ENCODE measurements at regions not wholly inside any gene's neighbourhood (a gene's known extent, or its start where the extent isn't known, plus 50 kb on each side); places are given as distances from the start of the nearest gene placed in this dataset.

GRCh38 chr11:90775567-90776165 lies 552.8 kb upstream of the CHORDC1 start:
- H3K9me3 Mint-ChIP-seq, result peaks cover 31% of the 10 kb centered on the region
- H3K4me3 Mint-ChIP-seq (ENCODE audit: low read depth), result no peak overlapping the region
- no peaks in the 10 kb centered on the region for H3K36me3 Mint-ChIP-seq (ENCODE audit: low read depth)
- intact Hi-C loops (cut with micrococcal nuclease), result no loop called here
- no peaks in the 10 kb centered on the region for H3K4me1 Mint-ChIP-seq (ENCODE audit: low read depth)
- H3K27ac Mint-ChIP-seq, result no peak overlapping the region
- H3K27me3 Mint-ChIP-seq (ENCODE audit: low read depth), result no peaks in the 10 kb centered on the region
- DNase-seq (ENCODE audit: low spot score), result no peak

- Mint-ChIP-seq H3K9me3 (peaks cover 26% of the 10 kb centered on the region), H3K27me3 (ENCODE audit: low read depth) (no peaks in the 10 kb centered on the region), H3K36me3 (ENCODE audit: low read depth) (no peaks in the 10 kb centered on the region), H3K27ac (no peak overlapping the region), H3K4me1 (ENCODE audit: low read depth) (no peaks in the 10 kb centered on the region), H3K4me3 (ENCODE audit: low read depth) (no peak overlapping the region)
- no peak for DNase-seq (ENCODE audit: low spot score)
- intact Hi-C loops (cut with micrococcal nuclease), result no loop called here
Observed at GRCh38 chr11:90774727-90775566, 552.1 kb upstream of the CHORDC1 start.

GRCh38 chr11:90770007-90770406 lies 547.2 kb upstream of the CHORDC1 start:
- H3K27ac Mint-ChIP-seq, result no peak overlapping the region
- no peaks in the 10 kb centered on the region for H3K4me1 Mint-ChIP-seq (ENCODE audit: low read depth)
- no peak overlapping the region for H3K4me3 Mint-ChIP-seq (ENCODE audit: low read depth)
- no peaks in the 10 kb centered on the region for H3K27me3 Mint-ChIP-seq (ENCODE audit: low read depth)
- peaks cover 13% of the 10 kb centered on the region for H3K9me3 Mint-ChIP-seq
- intact Hi-C loops (cut with micrococcal nuclease), result no loop called here
- H3K36me3 Mint-ChIP-seq (ENCODE audit: low read depth), result no peaks in the 10 kb centered on the region
- DNase-seq (ENCODE audit: low spot score), result no peak

- Mint-ChIP-seq H3K27me3 (ENCODE audit: low read depth) (no peaks in the 10 kb centered on the region), H3K9me3 (peaks cover 4% of the 10 kb centered on the region), H3K4me1 (ENCODE audit: low read depth) (no peaks in the 10 kb centered on the region), H3K4me3 (ENCODE audit: low read depth) (no peak overlapping the region), H3K36me3 (ENCODE audit: low read depth) (no peaks in the 10 kb centered on the region), H3K27ac (no peak overlapping the region)
- DNase-seq (ENCODE audit: low spot score), result no peak
- intact Hi-C loops (cut with micrococcal nuclease), result no loop called here
Observed at GRCh38 chr11:90766121-90766520, 543.3 kb upstream of the CHORDC1 start.

GRCh38 chr11:90764691-90765090 lies 541.8 kb upstream of the CHORDC1 start:
- H3K9me3 Mint-ChIP-seq, result no peaks in the 10 kb centered on the region
- no peaks in the 10 kb centered on the region for H3K36me3 Mint-ChIP-seq (ENCODE audit: low read depth)
- H3K27ac Mint-ChIP-seq, result no peak overlapping the region
- H3K27me3 Mint-ChIP-seq (ENCODE audit: low read depth), result no peaks in the 10 kb centered on the region
- H3K4me1 Mint-ChIP-seq (ENCODE audit: low read depth), result no peaks in the 10 kb centered on the region
- intact Hi-C loops (cut with micrococcal nuclease), result no loop called here
- H3K4me3 Mint-ChIP-seq (ENCODE audit: low read depth), result no peak overlapping the region
- no peak for DNase-seq (ENCODE audit: low spot score)

GRCh38 chr11:90757849-90758494 lies 535.1 kb upstream of the CHORDC1 start:
- Mint-ChIP-seq H3K4me1 (ENCODE audit: low read depth) (no peaks in the 10 kb centered on the region), H3K4me3 (ENCODE audit: low read depth) (no peak overlapping the region), H3K27ac (no peak overlapping the region), H3K36me3 (ENCODE audit: low read depth) (no peaks in the 10 kb centered on the region), H3K27me3 (ENCODE audit: low read depth) (no peaks in the 10 kb centered on the region), H3K9me3 (peaks cover 9% of the 10 kb centered on the region)
- intact Hi-C loops (cut with micrococcal nuclease), result no loop called here
- DNase-seq (ENCODE audit: low spot score), result no peak

DNA sequence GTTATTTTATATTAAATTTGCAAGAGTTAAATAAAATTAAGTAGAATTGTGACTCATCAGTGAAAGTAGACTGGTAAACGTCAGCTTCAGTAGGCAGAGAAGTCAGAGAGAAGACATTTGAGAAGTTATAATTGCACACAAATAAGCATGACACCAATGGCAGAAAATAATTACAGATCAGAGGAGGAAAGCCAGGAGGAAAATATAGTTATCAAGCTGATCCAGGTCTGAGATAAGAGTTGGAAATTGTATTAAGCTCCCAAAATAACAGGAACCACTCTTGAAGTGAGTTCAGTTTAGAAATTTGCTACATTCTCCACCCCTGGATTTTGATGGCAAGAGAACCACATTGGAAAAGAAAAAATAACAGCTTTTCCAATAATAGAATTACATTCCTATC lies 533.8 kb upstream of the CHORDC1 start:
- no peak for DNase-seq (ENCODE audit: low spot score)
- Mint-ChIP-seq H3K27ac (no peak overlapping the region), H3K9me3 (peaks cover 17% of the 10 kb centered on the region), H3K36me3 (ENCODE audit: low read depth) (no peaks in the 10 kb centered on the region), H3K4me3 (ENCODE audit: low read depth) (no peak overlapping the region), H3K4me1 (ENCODE audit: low read depth) (no peaks in the 10 kb centered on the region), H3K27me3 (ENCODE audit: low read depth) (no peaks in the 10 kb centered on the region)
- intact Hi-C loops (cut with micrococcal nuclease), result no loop called here

GRCh38 chr11:90753546-90753945 lies 530.7 kb upstream of the CHORDC1 start:
- Mint-ChIP-seq H3K27me3 (ENCODE audit: low read depth) (no peaks in the 10 kb centered on the region), H3K9me3 (peaks cover 30% of the 10 kb centered on the region), H3K4me1 (ENCODE audit: low read depth) (no peaks in the 10 kb centered on the region), H3K27ac (no peak overlapping the region), H3K36me3 (ENCODE audit: low read depth) (no peaks in the 10 kb centered on the region), H3K4me3 (ENCODE audit: low read depth) (no peak overlapping the region)
- intact Hi-C loops (cut with micrococcal nuclease), result no loop called here
- DNase-seq (ENCODE audit: low spot score), result no peak

GRCh38 chr11:90747057-90747456 lies 524.2 kb upstream of the CHORDC1 start:
- no peak for DNase-seq (ENCODE audit: low spot score)
- Mint-ChIP-seq H3K27ac (no peak overlapping the region), H3K4me3 (ENCODE audit: low read depth) (no peak overlapping the region), H3K27me3 (ENCODE audit: low read depth) (no peaks in the 10 kb centered on the region), H3K36me3 (ENCODE audit: low read depth) (no peaks in the 10 kb centered on the region), H3K9me3 (peaks cover 42% of the 10 kb centered on the region), H3K4me1 (ENCODE audit: low read depth) (no peaks in the 10 kb centered on the region)
- intact Hi-C loops (cut with micrococcal nuclease), result no loop called here

DNA sequence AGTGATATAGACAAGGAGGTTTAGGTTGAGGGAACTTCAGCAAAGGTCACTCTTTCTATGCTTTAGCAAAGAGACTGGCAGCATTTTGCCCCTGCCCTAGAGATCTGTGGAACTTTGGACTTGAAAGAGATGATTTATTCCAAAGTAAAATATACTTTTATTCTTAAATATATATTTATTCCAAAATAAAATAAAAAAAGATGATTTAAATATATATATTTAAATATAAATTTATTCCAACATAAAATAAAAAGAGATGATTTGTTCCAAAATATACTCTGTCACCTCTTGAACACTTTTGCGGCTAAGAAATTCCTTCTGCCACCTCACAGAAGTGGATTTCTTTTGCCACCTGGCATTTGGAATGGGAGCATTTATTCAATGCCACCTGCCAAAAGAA lies 521.3 kb upstream of the CHORDC1 start:
- H3K27me3 Mint-ChIP-seq (ENCODE audit: low read depth), result no peaks in the 10 kb centered on the region
- DNase-seq (ENCODE audit: low spot score), result no peak
- peaks cover 37% of the 10 kb centered on the region for H3K9me3 Mint-ChIP-seq
- H3K4me1 Mint-ChIP-seq (ENCODE audit: low read depth), result no peaks in the 10 kb centered on the region
- intact Hi-C loops (cut with micrococcal nuclease), result no loop called here
- H3K27ac Mint-ChIP-seq, result no peak overlapping the region
- H3K4me3 Mint-ChIP-seq (ENCODE audit: low read depth), result no peak overlapping the region
- no peaks in the 10 kb centered on the region for H3K36me3 Mint-ChIP-seq (ENCODE audit: low read depth)

DNA sequence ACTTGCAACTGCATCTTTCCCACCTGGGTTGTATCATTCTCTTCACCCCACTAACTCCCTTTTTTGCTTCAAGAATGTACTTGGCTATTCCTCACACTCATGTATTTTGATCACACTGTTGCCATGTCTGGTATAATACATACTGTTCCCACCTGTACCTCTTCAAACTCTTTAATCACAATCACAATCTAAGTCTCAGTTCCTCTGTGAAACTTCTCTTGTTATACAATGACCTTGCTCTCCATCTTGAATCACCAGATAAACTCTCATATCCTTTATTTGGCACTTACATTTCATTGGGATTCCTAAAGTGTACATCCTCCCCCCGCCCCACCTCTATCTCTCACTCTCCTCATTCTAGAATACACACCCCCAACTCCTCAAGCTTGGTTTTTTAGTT lies 516.0 kb upstream of the CHORDC1 start:
- peaks cover 18% of the 10 kb centered on the region for H3K9me3 Mint-ChIP-seq
- H3K4me1 Mint-ChIP-seq (ENCODE audit: low read depth), result no peaks in the 10 kb centered on the region
- H3K27me3 Mint-ChIP-seq (ENCODE audit: low read depth), result no peaks in the 10 kb centered on the region
- no peak for DNase-seq (ENCODE audit: low spot score)
- H3K36me3 Mint-ChIP-seq (ENCODE audit: low read depth), result no peaks in the 10 kb centered on the region
- H3K27ac Mint-ChIP-seq, result no peak overlapping the region
- no peak overlapping the region for H3K4me3 Mint-ChIP-seq (ENCODE audit: low read depth)
- intact Hi-C loops (cut with micrococcal nuclease), result no loop called here

DNA sequence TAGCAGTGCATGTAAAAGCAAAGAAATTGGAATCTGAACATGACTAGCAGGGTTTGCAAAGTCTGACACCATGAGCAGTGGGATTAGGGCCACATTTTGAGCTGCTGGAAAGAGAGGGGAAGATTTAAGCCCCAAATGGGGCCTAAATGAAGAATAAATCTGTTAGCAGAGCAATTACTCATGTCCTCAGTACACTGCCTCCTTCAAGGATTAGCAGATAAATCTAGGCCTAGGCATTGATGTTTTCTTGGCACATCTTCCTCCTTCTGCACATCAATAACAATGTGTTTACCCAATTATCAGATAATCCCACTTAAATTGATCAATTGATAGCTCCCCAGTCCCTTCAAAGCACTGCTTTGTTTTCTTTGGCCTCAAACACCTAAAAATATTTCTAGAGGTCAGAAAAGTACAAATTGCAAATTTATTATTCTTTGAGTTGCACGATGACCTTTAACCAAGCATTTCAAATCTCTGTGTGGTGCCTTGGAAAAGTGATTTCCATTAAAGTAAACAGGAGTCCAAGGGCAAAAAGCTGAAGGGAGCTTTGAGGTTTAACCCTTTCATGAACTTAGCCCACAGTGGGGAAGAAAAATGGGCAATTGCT lies 514.7 kb upstream of the CHORDC1 start:
- H3K36me3 Mint-ChIP-seq (ENCODE audit: low read depth), result no peaks in the 10 kb centered on the region
- no peak overlapping the region for H3K27ac Mint-ChIP-seq
- H3K4me1 Mint-ChIP-seq (ENCODE audit: low read depth), result no peaks in the 10 kb centered on the region
- H3K27me3 Mint-ChIP-seq (ENCODE audit: low read depth), result no peaks in the 10 kb centered on the region
- intact Hi-C loops (cut with micrococcal nuclease), result no loop called here
- DNase-seq (ENCODE audit: low spot score), result no peak
- H3K9me3 Mint-ChIP-seq, result peaks cover 14% of the 10 kb centered on the region
- no peak overlapping the region for H3K4me3 Mint-ChIP-seq (ENCODE audit: low read depth)

DNA sequence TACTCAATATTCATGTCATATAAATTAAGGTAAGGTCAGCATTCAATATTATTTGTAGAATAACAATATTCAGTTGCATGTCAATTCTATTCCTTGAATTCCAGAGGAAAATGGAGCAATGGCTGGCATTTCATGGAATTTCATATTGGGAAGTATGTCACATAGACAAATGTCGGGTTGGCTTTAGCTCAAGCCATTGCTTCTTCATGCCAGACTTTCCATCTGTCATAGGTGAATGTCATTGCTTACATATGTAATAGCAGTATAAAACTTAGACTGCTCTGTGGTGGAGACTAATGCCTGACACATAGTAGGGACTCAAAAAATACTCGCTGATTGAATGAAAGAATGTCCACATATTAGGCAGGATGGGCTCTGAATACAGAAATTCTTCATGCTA lies 509.6 kb upstream of the CHORDC1 start:
- intact Hi-C loops (cut with micrococcal nuclease), result no loop called here
- no peak for DNase-seq (ENCODE audit: low spot score)
- Mint-ChIP-seq H3K4me1 (ENCODE audit: low read depth) (no peaks in the 10 kb centered on the region), H3K27me3 (ENCODE audit: low read depth) (no peaks in the 10 kb centered on the region), H3K9me3 (peaks cover 27% of the 10 kb centered on the region), H3K36me3 (ENCODE audit: low read depth) (no peaks in the 10 kb centered on the region), H3K4me3 (ENCODE audit: low read depth) (no peak overlapping the region), H3K27ac (no peak overlapping the region)
